HG03039 (cell line): ENCODE measurements at regions not wholly inside any gene's neighbourhood (a gene's known extent, or its start where the extent isn't known, plus 50 kb on each side); places are given as distances from the start of the nearest gene placed in this dataset.

ENCODE experiments used
- ATAC-seq: cut with Tn5 transposase; IDR thresholded peaks from one replicate; pipeline ENCODE4 v1.9.1; 2021; ENCODE audit warnings: mild to moderate bottlenecking, moderate library complexity; ENCODE audit not compliant: unreplicated experiment

DNA sequence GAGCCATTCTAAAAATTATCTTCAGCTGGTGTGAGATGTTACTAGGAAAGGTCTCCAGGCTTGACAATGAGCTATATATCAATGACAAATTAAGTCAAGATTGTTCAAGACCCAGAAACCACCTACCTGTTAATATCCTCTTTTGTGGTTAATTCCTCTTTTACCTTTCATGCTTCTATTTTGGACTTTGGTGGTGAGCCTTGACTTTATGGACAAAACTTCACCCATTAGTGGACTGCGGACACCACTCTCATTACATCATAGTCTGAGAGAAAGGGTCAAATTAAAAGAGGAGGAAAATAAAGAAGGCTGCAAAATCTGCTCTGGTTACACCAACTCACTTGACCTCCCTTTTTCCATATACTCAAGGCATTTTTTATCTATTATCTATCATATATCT lies 271.5 kb upstream of the TTC14 start:
- no peak for ATAC-seq

DNA sequence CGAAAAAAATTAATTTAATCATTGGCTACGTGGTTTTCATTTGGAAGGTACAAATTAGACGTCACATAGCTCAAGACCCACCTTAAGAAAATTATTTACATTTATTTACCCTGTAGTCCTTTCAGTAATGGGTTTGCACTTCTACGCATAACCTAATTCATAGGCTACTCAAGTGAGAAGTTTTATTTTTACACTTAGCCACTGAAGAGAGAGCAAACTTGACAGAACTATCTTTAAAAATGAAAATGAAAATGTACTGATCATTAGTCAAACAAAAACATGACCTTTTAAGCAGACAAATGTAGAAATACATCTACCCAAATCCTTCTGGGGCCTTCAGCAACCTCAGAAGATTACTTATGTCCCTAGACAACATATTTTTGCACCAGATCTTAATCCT lies 269.4 kb upstream of the TTC14 start:
- peak; percentile 66 for ATAC-seq

DNA sequence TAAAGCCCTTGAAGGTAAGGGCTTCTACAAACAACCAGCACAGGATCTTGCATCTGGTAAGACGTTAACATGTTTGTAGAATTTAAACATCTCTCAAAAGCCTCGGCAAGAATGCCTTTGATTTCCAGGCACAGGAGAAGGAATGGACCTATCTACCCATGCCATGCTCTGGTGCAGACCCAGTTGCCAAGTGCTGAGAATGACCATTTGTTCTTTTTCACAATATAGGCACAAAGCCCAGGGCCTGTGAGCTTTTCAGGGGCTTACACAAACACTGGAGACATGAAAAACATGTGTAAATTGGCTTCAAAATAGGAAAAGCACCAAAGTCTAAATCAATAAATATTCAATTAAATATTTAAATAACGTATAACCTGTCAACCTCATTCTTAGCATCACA lies 266.9 kb upstream of the TTC14 start:
- ATAC-seq: no peak

DNA sequence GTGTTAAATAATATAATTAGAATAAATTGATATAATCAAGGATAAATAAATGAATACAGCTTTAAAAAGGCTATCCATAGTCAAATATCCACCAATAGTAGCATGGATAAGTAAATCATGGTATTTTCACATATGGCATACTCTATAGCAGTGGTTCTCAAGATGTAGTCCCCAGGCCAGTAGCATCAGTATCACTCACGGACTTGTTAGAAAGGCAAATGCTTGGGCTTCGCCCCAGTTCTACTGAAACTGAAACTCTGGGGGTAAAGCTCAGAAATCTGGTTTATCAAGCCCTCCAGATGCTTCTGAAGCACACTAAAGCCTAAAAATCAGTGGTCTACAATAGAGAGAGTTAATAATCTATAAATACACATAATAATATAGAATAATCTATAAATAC lies 261.6 kb upstream of the TTC14 start:
- no peak for ATAC-seq

DNA sequence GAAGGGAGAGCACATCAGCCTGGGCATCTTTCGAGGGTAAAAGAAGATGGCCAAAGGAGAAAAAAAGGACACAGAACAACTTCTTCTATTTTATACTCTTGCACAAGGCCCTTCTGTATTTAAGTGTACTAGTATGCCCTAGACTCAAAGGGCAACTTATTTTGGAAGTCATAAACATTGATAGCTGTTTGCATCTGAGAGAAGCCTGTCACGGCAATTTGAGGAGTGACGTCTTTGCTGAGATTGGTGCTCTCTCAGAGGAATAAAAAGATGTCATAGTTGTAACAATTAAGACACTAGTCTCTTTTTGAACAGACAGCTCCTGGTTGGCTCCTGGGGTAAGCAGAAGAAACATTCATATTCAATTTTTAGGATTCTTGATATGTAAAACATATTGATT lies 260.4 kb upstream of the TTC14 start:
- no peak for ATAC-seq

DNA sequence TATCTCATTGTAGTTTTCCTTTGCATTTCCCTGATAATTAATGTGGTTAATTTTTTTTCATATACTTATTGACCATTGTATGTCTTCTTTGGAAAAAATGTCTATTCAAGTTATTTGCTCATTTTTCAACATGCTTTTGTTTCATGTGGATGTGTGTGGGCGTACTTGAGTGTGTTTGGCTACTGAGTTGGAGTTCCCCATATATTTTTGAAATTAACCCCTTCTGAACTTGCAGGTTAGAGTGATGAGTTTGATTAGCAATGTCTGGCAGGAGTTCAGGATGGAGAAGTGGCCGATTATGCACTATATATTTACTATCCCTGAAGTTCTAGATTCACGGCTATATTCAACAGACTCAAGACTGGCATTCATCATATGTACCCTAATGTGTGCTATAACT lies 250.4 kb upstream of the TTC14 start:
- ATAC-seq: no peak

DNA sequence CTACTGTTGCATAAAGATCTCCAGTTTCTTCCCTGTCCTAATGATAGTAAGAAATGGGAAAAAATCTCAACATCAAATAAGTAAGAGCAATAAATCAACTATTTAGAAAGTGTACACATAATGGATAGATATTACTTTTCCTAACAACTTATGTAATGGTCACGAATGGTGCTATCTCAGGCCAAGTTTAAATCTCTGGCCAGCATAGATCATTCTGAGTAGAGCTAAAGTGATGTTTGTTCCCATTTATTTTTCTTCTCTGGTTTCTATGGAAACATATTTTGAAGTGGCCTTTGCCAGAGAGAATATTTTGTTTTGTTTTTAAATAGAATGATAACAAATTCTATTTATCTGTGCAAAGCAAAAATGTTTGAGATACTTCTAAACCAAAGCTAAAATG lies 249.7 kb upstream of the TTC14 start:
- ATAC-seq: no peak

DNA sequence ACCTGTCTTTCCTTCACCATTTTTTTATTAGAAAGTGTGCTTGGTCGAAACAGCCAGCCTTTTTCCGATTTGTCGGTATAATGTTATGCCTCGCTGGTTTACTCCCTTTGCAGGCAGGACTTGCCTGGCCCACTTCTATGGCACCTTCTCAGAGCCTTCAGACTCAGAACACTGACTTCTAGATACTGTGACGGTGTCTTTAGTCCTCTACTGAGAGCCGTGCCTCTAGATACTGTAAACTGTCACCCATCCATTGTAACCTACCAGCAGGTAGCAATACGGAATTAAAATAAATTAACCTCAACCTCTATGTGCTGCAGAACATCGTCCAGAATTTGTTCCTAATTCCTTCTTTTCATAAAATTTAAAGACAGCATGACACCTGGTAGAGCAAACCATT lies 247.7 kb upstream of the TTC14 start:
- ATAC-seq: no peak

DNA sequence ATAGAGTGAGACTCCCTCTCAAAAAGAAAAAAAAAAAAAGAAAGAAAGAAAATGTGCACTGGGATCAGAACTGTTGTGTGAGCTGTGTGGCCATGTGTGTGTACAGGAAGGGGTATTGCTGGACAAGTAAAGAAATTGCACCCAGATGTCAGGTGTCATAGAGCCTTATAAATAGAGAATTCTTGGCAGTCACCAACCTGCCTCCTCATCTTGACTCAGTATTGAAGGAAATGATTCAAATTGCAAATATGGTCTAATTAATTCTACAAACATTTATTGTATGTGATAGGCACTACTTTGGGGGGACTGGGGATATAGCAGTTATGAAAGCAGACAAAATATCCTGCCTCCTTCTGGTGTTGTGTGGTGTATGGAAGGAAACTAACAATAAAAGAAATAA lies 243.8 kb upstream of the TTC14 start:
- ATAC-seq: no peak

DNA sequence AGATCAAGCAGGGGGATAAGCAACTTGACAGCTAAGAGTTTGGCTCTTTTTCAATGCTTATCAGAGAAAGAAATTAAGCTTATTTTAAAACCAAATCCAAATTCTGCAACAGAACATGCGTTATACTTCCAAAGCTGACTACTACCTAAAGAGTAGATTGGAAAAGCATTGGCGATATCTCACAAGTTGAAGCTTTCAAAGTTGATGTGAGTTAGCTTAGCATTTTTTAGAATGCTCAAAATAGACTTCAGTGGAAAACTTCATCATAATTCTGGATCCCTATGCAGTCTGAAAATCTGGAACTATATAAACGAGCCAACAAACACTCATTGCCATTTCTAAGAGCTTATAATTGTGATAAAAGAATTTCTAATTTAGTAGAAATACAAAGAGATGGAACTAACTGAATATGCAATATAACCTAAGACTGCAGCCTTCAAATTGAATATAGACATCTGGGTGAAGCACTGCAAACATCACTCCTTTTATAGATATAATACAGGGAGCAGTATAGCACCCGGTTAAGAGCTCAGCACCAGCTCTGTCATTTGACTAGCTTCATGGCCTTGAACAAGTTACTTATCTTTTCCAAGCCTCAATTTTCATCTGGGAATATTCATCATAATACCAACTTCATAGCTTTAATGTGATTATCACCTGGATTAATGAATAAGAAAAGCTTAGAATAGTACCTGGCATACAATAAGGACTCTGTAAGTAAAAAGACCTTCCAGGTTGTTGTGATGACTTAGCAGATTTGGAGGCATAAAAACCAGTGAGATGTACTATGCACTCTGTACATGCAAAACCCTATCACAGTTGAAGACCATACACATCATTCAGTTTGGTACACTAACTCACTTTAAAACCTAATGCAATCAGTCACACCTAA lies 242.7 kb upstream of the TTC14 start:
- ATAC-seq: no peak

DNA sequence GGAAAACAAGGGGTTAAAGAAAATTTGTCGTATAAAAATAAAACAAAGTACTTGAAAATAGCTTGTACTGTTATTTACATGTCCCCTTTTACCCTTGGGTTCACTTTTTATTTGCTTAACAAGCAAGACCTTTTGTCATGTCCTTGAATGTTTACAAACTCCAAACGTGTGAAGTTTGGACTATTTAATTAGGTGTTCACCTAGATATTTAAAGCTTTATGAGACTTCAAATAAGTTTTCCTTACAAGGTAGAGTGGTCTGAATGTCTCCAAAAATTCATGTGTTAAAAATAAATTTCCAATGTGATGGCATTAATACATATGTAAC lies 242.0 kb upstream of the TTC14 start:
- no peak for ATAC-seq

DNA sequence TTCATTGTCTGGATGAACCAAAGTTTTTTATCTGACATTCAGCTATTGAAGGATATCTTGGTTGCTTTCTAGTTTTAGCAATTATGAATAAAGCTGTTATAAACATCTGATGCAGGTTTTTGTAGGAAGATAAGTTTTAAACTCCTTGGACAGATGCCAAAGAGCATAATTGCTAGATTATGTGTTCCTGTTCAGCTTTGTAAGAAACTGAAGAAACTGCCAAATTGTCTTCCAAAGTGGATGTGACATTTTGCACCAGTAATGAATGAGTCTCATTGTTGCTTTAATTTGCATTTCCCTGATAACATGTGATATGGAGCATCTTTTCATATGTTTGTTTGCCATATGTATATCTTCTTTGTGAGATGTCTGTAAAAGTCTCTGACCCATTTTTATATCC lies 239.9 kb upstream of the TTC14 start:
- ATAC-seq: no peak

DNA sequence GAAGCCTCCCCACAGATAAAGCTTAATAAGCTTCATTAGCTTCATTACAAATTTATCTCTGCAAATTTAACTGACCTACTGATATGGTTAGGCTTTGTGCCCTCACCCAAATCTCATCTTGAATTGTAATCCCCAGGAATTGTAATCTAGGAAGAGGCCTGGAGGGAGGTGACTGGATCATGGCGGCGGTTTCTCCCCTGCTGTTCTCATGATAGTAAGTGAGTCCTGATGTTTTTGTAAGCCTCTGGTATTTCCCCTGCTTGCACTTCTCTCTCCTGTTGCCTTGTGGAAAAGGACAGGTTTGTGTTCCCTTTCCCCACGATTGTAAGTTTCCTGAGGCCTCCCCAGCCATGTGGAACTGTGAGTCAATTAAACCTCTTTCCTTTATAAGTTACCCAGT lies 226.1 kb upstream of the TTC14 start:
- no peak for ATAC-seq

DNA sequence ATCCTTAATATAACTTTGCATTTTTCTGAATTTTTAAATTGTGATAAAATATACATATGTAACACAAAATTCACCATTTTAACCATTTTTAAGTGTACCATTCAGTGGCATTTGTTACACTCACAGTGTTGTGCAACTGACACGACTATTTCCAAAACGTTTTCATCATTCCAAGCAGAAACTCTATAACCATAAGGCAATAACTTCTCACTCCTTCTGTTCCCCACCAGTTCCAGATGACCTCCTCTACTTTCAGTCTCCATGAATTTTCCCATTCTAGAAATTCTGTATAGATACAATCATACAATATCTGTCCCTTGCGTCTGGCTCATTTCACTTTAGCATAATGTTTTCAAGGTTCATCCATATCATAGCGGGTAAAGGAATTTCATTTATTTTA lies 223.5 kb upstream of the TTC14 start:
- no peak for ATAC-seq

DNA sequence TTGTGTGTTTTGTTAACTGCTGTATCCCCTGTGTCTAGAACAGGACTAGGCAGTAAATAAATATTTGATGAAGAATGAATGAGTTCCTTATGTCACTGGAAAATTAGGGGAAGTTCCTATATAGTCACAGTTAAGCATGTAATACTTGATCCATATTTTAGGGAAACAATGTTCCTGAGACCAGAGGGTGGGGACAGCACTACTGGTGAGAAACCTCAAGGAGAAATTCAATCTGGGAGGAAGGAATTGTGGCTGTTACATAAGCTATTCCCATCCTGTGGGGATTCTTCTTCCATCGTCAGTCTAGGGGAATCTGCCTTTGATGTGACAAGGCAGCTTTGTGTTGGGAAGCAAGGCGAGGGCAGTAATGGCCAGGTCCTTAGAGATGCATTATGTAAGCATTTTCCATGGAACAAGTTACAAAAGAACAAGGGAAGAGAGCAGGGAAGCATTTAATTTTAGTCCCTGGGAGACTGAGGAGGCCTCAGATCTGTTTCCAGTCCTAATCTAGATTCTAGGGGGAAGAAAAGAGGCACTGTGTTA lies 219.3 kb upstream of the TTC14 start:
- no peak for ATAC-seq

DNA sequence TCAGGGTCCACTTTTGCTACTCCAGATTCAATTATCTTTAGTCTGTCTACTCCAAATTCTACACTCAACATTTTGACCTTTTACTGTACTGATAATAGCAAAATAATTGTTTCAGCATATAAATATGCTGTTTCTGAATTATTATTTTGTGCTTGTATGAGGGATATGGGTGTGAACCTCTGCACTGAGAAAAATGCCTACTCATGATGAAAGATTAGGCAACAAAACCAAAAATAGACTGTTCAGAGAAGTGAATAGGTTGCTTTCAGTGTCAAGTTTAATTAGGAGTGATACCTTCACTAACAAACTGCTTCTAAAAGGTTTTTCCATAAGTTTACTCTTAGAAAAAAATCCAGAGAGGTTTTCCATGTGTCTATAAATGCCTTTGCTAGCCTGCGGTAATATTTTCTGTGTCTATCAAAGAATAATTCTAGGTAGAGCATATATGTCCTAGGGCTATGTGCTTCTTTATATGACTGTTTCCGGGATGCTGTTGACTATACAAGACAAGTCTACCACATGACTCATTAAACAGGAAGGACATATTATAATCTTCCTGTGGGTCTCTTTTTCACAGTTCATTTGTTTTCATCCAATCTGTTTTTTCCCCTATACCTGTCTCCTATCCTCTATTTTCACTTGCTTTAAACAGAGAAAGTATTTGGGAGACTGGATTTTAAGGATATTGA lies 218.5 kb upstream of the TTC14 start:
- ATAC-seq: no peak

DNA sequence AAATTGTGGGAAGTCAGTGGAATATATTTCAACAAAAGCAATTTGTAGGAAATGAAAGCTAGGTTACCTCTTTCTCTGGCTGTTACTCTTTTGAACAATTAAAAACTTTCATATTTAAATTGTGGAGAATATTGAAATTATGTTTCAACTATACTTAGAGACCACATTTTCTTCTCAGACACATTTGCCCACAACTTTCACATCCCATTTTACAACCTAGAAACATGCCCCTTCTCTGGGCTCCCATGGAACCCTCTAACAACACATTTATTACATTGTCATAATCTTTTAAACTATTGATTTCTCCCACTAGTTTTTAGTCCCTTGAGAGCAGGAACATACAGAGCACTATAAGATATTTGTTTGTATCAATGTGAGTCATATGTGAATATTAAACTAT lies 211.7 kb upstream of the TTC14 start:
- ATAC-seq: no peak

DNA sequence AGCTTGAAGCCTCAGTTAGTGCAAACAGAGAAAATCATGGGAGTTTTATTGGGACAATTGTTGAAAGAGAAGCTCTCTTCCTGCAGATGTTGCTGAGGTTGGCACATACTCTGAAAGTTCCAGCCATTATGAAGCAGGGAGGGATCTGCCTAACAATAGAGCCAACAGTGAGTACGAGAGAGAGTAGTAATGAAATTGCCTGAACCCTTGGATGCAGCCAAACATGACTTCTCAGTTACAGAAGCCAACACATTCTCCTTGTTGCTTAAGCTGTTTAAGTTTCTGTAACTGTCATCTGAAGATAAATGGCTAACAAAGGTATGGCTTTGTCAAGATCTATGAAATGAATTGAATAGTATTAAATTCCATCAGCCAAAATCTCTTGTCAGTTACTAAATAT lies 211.0 kb upstream of the TTC14 start:
- no peak for ATAC-seq

DNA sequence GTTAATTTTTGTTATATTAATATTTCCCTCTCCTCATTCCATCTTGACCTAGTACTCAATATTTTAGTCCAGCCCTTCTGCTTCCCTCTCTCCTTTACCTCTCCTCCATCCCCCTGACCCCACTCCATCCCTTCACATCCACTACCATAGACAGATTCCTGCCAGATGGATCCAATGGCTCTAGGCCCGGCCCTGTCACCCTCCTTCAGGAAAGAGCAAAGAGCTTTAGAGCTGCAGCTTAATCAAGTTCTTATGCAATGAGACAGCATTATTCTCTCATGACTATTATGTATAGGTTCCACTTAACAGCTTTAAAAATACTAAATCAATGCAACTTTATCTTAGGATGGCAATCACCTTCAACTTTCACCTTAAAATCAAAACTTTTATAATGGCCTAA lies 200.7 kb upstream of the TTC14 start:
- no peak for ATAC-seq

DNA sequence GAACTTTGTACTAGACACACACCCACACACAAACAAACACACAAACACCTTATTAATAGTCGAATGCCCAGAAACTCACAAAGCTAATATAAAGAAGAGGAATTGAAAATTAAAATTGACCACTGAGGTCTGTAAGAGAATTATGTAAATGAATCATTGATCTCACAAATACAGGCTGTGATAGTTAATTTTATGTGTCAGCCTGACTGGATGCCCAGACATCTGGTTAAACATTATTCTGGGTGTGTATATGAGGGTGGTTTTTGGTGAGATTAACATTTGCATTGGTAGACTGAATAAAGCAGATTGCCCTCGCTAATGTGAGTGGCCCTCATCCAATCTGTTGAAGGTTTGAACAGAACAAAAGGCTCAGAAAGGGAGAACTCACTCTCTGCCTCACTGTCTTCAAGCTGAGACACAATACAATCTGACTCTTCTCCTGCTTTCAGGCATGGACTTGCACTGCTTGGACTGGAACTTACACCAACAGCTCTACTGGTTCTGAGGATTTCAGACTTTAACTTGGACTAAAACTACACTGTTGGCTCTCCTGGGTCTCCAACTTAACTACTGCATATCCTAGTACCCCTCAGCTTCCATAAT lies 199.4 kb upstream of the TTC14 start:
- ATAC-seq: no peak

DNA sequence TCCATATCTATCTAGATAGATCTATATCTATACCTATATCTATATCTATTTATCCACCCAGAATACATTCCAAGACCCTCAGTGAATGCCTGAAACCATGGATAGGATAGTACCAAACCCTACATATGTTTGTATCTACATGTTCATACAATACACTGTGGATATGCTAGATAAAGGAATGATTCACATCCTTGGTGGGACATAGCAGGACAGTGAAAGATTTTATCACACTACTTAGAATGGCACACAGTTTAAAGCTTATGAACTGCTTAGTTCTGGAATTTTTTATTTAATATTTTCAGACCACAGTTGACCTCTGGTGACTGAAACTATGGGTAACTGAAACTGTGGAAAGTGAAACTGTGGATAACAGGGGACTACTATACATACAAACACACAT lies 198.8 kb upstream of the TTC14 start:
- no peak for ATAC-seq

DNA sequence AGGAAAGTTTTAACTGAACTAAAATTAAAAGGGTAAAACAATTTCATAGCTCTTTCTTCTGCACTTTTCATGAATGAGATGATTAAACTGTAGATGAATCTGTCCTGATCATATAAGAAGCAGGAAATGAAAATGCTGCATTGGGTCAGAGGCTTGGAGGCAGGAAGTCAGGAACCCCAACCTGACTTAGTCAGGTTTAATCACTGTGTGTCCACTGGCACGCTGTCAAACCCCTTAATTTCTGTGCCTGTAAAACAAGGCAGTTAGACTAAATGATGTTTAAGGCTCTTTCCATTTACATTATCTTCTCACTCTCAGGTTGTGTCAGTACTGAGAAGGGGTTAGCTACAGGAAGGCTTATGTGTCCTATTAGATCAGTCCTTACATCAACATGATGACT lies 193.3 kb upstream of the TTC14 start:
- no peak for ATAC-seq
